GM21529 (cell line): ENCODE measurements at regions not wholly inside any gene's neighbourhood (a gene's known extent, or its start where the extent isn't known, plus 50 kb on each side); places are given as distances from the start of the nearest gene placed in this dataset.

Experiments used
- ATAC-seq: cut with Tn5 transposase; IDR thresholded peaks from one replicate; pipeline ENCODE4 v1.9.1; 2021; ENCODE audit not compliant: unreplicated experiment

DNA sequence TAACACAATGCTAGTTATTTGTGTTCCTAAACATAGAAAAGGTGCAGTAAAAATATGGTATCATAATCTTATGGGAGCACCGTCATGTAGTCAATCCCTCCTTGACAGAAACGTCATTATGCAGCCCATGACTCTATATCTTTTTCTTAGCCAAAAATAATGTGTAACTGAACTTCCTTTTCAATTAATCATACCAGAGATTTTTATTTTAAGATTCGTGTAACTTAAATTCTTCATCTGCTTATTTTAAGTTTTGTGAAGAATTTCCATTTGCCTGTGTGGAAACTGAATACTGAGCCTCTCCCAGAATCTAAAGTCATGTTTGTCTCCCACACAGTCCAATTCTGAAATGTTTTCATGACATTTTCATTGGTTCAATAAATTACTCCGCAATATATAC, 699.1 kb downstream of the KCNA4 start:
- no peak for ATAC-seq

DNA sequence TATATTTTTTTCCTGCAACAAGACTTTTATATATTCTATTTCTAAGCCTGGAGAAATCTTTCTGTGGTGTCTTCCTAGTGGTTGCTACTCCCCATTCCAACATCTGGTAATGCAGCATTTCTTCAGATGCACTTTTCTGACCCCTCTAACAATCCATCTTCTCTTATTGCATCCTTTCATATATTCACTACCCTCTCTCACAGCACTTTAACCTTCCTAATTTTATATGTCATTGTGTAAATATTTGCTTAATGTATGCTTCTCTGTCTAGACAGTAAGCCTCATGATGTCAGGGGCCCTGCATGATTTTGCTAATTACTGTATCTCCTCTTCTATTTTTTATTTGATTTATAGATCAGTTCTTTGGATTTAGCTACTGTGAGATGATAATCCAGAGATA, 701.6 kb downstream of the KCNA4 start:
- ATAC-seq: no peak

DNA sequence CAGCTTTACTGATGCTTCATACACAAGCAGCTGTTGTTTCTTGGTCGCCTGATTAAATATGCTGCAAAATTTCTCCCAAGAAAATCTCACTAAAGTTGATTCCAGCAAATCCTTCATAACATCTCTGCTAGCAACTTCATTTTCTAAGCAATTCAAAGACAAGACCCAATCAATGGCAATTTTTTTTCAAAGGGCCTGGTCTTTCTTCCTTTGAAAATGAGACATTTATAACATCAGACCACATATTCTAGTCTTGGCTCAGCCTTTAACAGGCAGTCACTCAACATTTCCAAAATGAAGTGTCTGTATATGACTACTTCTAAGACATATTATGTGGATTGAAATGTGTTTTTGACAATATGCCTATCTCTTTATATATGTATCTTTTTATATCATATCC, 702.6 kb downstream of the KCNA4 start:
- ATAC-seq: no peak

DNA sequence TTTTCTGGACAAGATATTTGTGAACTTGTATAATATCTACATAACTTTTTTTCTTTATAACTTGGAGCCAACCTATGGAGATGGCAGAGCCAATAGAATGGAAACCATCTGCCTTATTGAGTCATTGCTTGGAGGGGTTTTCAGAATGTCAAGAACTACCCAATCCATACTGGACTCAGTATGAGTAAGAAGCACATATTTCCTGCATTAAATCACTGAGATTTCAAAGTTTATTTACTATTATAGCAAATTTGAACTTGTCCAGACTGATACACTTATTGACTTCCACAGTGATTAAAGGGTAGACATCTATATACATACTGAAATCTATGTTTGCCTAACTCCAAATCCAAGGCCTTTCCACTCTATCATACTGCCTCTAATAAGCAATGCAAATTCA, 704.0 kb downstream of the KCNA4 start:
- ATAC-seq: no peak

DNA sequence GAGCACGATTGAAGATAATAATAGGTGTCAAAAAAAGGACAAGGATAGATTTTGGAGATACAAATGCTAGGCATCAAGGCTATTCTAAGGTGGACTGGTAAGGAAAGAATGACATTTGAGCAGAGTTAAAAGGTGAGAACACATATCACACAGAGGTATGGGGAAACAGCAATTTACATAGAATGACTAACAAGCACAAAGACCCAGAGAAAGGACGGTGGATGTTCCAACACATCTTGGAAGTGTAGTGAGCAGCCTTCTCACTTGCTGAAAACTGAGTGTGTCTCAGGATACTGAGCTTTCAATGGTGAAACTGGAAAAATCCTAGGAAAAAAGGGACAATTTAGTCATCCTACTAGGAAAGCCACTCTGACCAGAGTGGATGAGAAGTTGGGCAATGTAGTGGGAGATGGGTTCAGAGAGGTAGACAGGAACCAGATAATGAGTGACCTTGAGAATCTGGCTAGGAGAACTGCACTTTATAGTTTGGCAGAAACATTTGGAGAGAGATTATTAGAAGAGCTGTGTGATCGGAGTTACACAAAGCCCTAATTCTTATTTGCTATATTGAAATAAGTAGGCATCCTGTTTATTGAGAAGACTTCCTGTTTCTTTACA, 706.0 kb downstream of the KCNA4 start:
- no peak for ATAC-seq

DNA sequence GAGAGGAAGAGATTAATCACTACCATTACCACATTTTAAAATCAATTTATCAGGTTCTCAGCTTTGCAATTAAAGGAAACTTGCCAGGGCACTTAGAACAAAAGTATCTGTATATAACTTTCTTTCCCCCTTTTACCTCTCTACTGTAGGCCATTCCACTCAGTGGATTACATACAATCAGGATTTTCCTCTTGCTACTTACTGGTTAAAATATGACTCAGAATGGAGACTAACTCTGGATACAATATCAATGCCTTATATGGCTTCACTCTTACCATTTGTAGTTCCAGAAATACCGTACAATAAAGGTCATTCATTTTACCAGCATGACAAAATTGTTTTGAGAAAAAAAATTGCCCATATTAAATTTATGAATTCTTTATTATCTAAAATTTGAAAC, 706.8 kb downstream of the KCNA4 start:
- no peak for ATAC-seq

DNA sequence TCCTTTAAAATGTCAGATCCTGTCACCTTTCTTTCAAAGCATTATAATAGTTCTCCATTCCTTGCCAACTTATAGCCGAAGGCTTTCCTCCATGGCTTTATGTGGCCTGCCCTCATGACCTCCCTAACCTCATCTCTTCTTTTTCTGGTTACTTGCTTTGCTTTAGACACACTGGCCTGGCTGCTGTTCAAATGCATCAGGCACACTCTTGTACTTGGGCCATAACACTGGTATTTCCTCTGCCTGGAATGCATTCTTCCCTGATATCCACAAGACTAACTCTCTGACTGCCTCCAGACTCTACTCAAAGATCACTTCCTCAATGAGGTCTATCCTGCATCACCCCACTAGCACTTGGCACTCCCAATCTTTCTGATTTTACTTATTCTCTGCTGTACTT, 710.3 kb downstream of the KCNA4 start:
- ATAC-seq: no peak

DNA sequence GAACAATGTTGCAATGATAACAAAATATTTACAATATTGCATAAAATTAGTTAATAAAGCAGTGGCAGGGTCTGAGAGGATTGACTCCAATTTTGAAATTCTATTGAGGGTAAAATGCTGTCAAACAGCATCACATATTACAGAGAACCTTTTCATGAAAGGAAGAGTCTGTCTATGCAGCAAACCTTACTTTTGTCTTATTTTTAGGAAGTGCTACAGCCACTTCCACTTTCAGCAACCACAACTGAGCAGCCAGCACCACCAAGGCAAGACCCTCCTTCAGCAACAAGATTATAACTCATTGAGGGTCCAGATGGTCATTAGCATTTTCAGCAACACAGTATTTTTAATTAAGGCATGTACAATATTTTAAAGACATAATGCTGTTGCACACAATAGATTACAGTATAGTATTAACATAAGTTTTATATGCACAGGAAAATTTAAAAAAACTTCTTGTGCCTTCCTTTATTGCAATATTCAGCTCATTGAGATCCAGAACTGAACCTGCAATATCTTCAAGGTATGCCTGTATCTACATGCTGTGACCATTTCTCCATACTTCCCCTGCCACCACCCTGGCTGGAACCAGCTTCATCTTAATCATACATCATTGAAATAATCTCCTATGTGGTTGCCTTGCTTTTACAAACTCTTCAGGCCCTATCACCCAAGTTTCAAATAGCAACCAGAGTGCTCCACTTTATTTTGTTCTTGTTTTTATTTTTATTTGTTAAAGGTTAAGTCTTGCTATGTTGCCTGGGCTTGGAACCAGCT, 711.2 kb downstream of the KCNA4 start:
- ATAC-seq: no peak

DNA sequence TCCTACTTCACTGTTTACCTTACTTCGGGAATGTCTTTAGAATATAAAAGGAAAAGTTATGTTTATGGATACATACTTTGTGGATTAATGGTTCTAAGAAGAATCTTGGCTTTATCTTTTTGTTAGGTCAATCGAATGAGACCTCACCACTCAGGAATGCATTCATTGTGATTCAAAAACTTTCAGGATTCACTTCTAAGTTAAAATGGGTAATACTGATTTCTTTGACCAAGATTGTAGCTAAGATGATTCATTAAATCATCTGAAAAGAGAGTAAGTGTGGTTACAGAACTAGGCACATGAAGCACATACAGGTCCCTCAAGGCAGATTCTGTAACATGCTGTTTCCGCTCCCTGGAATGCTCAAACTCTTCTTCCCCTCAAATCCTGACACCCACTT, 716.4 kb downstream of the KCNA4 start:
- no peak for ATAC-seq

DNA sequence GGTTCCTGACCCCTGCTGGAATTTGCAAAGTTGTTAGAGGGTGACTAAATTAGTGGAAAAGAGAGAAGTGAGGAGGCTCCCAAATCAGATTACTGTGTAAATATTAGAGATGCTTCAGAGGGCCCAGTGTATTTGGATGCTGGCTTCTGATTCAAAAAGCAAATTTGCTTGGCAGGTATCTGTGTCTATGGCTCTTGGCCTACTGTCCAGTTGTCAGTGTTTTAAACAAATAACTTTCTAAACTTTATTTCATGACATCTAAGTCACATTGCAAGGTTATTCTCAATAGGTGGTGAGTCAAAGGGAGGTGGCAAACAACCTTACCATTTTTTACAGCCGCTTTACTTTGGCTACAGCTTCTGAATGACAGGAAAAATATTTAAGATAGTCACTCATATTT, 720.1 kb downstream of the KCNA4 start:
- ATAC-seq: no peak

DNA sequence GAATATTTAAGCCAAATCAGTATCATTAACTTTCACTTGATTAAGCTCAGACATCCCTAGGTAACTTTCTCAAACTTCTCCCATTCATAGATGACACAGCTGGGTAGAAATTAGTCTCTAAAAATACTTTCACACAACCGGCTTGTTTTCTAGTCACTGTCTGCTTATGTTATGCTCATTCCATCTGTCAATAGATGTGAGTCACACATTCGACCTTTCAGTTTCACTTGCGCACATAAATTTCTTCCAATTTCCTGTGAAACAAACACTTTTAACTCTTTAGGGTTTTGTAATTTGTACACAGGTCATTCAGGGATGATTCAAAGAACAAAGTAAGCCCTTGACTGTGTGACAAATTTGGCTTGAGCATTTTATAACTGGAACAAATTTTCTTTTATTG, 723.0 kb downstream of the KCNA4 start:
- ATAC-seq: peak; percentile 92

DNA sequence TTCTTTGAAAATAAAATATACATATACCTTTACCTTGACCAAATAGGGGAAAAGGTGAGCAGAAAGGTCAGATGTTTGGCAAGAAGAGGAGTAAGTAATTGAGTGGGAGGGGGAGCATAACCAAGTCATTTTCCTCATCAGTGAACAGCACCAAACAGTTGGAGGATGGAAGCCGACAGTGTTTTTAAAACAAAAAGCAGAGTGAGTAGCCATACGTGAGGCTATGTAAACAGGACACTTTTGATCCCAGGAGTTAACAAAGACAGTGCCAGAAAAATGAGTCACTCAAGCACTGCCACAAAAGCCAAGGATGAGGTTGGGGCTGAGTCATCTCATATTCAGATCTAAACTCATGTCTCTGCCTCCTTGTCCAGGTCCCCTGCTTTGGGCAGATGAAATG, 734.7 kb downstream of the KCNA4 start:
- no peak for ATAC-seq

DNA sequence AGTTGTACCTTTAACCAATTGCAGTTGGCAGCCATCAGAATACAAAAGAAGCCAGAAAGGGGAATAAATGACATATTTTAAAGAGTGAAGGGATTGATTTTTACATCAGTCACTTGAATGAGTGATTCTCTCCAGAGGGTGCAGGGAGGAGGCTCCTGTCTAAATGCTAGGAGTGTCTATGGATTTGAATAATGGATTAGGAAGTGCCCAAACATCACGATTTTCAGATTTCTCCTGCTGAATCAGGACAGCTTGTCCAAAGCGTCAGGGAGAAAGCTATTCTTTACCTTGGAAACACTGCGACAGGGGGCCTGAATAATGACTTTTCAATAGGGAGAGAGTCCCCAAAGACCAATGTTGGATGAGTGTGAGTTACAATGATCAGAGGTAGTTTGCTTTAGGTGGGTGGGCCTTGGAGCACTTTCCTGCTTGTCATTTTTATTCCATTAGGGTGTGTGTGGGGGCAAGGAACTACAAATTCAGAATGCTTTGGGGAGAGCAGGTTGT, 735.5 kb downstream of the KCNA4 start:
- ATAC-seq: no peak

DNA sequence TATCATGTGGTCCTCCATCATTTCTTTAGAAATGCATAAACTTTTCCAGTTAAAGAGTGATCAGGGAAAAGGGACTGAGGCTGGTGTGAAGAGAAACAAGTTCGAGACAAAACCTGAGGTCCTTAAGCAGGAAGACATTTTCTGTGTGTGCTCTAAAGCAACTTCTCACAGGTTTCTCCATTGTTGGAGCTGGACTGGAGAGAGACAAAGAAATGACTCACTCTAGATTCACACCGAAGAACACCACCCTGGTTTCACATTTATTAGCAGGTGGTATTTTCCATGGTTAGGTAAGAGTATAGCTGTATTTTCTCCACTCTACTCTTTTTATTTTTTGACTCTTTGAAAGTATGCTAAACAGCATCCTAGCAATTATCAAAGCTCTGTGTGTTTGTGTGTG, 736.4 kb downstream of the KCNA4 start:
- ATAC-seq: no peak

DNA sequence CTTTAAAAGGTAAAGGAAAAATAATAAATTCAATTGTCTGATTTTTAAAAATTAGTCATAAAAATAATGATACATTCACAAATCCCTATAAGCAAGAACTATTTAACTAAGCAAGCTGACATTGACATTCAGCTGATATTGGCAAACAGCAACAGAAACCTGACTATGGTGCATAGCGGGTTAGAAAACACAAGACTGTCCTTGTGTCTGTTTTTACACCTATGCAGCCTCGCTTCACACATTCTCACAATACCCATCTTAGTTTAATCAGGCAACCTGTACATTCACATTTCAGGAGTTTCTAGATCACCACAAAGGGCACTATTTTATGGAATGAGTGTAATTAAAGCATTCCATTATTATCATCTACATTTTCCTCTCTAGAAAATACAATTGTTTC, 737.1 kb downstream of the KCNA4 start:
- ATAC-seq: no peak

DNA sequence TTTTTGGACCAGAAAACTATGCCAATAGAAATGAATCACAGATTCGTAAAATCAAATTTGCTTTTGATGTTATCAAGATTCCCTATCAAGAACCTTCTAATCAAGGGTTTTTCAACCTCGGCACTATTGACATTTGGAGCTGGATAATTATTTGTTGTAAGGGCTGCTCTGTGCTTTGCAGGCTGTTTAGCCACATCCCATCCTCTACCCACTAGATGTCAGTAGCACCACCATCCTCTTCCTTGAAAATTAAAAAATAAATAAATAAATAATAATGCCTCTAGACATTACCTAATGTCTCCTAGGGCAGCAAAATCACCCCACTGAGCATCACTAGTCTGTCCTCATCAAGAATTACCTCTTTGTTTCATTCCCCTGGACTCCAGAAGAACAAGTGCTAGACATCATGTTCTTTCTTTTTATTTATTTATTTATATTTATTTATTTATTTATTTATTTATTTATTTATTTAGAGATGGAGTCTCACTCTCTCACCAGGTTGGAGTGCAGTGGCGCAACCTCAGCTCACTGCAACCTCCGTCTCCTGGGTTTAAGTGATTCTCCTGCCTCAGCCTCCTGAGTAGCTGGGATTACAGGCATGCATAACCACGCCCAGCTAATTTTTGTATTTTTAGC, 744.7 kb downstream of the KCNA4 start:
- ATAC-seq: no peak

DNA sequence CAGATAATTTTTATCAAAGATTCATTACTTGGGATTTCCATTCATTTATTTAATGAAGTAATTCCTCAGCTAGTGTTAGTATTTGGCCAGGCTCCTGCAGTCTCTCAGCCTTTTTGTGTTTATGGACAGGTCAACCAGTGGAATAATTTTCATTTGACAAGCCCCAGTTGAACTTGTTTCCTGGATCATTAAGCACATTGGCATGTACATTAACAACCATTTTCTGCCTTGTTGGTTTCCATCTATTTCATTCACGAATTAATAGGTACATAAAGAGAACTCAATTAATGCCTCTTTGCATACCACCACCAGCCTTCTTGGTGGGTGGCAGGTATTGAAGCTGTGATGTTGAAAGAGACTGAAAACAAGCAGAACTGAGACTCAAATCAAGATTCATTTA, 745.2 kb downstream of the KCNA4 start:
- ATAC-seq: no peak

DNA sequence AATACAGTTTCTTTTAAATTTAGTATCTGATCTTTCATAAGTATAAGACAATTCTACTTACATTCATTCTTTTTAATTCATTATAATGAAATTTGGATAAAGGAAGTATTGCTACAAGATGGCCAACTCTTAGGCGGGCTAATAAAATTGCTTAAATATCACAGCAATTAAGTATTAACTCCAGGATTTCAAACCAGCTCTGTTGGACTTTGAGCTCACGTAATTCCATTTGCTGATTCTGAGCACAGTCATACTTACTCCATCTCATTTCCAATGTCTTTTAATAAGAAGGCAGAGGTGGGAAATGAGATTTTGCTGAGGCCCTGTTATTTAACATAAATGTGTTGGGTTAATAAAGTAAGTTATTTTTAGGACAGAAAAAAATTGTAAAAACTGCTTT, 748.1 kb downstream of the KCNA4 start:
- ATAC-seq: no peak

DNA sequence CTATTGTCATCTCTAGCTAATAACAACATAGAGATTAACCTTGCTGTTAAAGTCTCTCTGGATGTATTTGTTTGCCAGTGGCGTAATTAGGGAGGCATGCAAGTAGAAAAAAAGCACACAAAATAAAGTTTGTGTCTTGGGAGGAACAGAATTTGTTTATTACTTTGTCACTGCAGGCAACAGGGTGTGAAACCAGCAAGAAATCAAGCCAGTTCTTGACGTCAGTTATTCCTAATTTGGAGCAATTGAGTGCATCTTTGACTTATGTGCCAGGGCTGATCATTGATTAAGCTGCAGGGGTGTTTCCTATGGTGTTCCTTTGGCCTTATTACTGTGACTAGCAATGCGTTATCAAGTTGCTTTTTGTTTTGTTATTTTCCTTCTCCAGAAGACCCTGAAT, 751.0 kb downstream of the KCNA4 start:
- ATAC-seq: no peak

DNA sequence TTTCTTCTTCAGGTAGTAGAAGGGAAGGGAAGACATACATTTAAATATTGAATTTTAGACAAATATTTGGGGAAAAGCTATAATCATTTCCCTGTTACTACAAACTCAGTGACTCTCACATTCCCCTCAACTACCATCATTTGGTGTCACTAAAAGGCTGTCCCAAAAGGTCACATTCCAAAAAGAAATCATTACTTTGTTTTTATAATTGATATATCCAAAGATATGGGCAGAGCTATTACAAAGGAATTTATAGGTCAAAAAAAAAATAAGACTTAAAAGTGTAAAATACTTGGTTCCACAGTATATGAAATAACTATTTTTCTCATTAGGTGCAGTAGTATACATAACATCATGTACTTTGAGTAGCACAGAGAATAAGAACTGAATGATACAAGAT, 751.4 kb downstream of the KCNA4 start:
- ATAC-seq: no peak

DNA sequence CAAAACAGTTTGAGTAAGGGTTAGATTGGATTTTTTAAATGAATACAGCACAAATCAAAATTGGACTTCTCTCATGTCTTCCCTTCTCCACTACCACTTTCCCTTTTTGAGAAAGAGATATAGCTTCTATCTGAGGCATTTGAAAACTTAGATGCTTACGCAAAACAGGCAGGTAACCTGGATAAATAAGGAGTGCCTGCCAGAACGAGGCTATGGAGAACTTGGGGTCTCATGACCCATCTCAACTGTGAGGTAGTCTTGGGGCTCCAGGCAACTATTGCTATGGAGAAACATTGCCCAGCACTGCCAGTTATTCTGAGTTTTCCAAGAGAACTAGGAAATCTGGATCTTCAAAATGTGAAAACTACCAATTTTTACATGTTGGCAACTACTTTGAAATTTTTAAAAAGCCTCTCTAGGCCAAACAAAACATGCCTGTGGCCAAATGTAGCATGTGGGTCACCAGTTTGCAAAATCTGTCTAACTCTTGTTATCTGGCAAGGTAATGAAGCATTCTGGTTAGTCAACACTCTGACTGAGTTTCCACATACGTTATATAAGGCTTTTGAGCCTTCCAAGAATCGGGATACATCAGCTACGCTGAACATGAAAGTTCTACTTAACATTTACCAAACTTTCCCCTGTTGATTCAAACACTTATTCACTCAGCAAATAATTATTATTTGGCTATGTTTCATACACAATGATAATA, 752.7 kb downstream of the KCNA4 start:
- ATAC-seq: no peak

DNA sequence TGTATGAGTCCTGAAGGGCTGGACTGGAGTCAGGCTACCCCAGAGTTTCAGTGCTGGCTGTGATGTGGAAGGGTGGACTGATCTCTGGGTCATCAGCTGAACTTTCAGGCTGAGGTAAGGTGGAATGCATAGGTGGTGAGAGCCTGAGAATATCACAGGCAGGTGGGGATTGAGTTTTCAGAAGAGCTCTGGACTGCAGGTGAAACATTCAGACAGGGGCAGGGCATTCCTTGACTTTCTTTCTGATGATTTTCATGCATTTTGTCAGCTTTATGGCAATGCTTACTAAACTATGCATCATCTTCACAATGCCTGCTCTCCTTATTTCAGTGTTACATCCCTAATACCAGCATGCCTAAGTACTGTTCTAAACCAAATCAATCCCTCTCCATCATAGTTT, 755.0 kb downstream of the KCNA4 start:
- no peak for ATAC-seq
